Fibroblast of mammary gland (primary cell): ENCODE measurements at regions not wholly inside any gene's neighbourhood (a gene's known extent, or its start where the extent isn't known, plus 50 kb on each side); places are given as distances from the start of the nearest gene placed in this dataset.
"Not testable (repeated sequence)": the region's sequence is repeated elsewhere in the genome, so short reads cannot be mapped to it uniquely, and the experiment has no call there.

Experiments used
- DNase-seq: peaks from one replicate; pipeline ENCODE4 v3.0.0-alpha.2; 2010; ENCODE audit warnings: low read depth
- H3K4me3 ChIP-seq: 2 replicates; pipeline ENCODE4 v1.5.1; 2011; ENCODE audit warnings: low read depth, mild to moderate bottlenecking, low read length, moderate library complexity; ENCODE audit not compliant: control insufficient read depth
- TF ChIP-seq, protein P1 (sequence below): conservative IDR thresholded peaks from 2 replicates; pipeline ENCODE4 v1.5.1; 2011; ENCODE audit warnings: low read depth, low read length, inconsistent platforms; ENCODE audit not compliant: control insufficient read depth, insufficient read depth

DNA sequence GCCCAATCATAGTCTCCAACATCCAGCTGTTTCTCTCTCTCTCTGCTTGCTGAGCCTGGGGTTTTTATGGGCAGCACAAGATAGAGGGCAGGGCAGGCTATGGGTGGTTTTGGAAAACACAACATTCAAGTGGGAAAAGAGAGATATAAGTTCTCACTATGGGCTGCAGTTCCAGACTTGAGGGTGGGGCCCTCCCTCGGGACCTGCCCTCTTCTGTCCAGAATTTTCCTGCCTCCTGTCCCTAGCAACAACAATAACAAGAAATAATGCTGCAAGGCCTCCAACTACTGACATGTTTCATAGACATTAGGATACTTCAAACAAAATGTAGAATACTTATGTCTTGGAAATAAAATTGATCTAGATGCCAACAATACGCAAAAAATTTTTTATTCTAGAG is 107.8 kb downstream of the C18orf54 start:
- TF ChIP-seq, protein P1, sequence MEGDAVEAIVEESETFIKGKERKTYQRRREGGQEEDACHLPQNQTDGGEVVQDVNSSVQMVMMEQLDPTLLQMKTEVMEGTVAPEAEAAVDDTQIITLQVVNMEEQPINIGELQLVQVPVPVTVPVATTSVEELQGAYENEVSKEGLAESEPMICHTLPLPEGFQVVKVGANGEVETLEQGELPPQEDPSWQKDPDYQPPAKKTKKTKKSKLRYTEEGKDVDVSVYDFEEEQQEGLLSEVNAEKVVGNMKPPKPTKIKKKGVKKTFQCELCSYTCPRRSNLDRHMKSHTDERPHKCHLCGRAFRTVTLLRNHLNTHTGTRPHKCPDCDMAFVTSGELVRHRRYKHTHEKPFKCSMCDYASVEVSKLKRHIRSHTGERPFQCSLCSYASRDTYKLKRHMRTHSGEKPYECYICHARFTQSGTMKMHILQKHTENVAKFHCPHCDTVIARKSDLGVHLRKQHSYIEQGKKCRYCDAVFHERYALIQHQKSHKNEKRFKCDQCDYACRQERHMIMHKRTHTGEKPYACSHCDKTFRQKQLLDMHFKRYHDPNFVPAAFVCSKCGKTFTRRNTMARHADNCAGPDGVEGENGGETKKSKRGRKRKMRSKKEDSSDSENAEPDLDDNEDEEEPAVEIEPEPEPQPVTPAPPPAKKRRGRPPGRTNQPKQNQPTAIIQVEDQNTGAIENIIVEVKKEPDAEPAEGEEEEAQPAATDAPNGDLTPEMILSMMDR = no peak
- no peak overlapping the region for H3K4me3 ChIP-seq

DNA sequence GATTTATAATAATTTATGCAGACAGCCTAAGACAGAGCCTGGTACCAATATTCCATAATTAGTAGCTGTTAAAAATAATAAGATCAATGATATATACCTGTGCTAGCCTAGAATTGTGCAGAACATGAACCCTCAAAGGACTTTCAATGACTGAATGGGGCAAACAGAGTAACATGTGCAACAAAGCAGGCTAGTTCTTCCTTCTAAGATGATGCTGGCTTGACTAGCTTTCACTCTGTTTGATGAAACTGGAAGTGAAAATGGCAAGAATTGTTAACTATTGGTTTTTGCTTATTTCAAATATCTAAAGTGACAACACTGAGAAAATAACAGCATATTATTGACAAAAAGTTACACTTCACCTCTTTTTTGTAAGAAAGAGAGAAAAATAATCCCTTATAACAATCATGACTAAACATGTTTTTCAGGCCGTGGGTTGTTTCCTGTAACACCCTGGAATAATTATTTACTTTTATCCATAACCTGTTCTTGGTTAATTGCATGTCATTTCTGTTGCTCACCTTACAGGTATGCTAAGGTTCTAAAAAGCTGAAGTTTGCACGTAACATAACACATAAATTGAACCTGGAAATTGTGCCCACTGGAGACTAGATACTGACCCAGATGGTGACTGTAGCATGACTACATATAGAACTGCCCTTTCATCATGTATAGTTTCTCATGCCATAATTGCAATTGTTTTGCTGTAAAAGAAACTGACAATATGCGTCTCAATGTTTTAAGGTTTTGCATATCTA is 108.7 kb downstream of the C18orf54 start:
- TF ChIP-seq, protein P1 = no peak
- H3K4me3 ChIP-seq = no peak overlapping the region
- DNase-seq = no peak

More for the DNA sequence above, 107.8 kb downstream of the C18orf54 start:
- no peak for DNase-seq

DNA sequence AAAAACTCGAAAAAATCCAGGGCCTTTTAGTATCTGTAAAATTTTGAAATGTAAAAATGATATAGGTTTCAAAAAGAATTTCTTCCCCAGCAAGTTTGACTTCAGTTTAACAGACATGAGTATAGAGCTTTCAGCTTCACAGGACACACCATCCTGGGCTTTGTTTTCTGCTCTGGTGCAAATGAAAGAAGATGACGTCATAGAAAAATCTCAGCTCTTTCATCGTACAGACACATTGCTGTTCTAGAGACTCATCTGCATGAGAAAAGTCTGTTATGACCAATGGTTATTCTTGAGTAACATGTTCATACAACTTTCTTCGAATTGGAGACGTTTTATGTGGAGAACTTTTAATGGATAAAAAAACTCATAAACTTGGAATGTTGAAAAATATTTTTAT is 111.7 kb upstream of the DYNAP start:
- DNase-seq = peak; percentile 13
- no peak overlapping the region for H3K4me3 ChIP-seq
- TF ChIP-seq, protein P1 = no peak

DNA sequence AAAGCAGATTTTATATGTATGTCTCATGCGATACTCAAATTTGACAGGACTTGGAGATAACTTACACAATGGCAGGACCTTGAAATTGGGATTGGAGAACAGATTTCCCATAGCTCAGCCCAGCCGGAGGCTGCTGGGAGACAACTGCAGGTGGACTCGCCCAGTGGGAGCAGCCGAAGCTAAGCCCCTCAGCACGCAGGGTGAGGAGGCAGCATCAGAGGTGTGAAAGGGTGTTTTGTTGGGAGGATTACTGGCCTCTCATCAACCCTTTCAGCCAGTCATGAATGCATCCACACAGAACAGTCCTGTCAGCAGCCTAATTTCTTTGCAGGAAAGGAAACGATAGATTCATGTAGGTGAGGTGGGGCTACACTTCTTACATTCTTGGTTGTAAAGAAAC is 110.4 kb upstream of the DYNAP start:
- no peak overlapping the region for H3K4me3 ChIP-seq
- TF ChIP-seq, protein P1 = no peak
- no peak for DNase-seq

DNA sequence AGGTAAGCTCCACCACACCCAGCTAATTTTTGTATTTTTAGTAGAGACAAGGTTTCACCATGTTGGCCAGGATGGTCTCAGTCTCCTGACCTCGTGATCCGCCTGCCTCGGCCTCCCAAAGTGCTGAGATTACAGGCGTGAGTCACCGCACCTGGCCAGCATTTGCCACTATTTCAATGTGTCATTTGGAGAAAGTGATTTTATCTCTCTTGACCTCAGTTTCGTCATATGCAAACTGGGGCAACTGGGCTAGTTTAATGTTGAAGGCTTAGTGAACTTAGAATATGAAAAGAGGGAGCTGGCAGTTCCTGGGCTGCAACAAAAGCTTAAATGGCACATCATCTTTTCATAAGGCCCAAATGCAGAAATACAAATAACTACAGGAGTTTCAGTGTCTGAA is 88.6 kb upstream of the DYNAP start:
- DNase-seq, H3K4me3 ChIP-seq: not testable (repeated sequence)

DNA sequence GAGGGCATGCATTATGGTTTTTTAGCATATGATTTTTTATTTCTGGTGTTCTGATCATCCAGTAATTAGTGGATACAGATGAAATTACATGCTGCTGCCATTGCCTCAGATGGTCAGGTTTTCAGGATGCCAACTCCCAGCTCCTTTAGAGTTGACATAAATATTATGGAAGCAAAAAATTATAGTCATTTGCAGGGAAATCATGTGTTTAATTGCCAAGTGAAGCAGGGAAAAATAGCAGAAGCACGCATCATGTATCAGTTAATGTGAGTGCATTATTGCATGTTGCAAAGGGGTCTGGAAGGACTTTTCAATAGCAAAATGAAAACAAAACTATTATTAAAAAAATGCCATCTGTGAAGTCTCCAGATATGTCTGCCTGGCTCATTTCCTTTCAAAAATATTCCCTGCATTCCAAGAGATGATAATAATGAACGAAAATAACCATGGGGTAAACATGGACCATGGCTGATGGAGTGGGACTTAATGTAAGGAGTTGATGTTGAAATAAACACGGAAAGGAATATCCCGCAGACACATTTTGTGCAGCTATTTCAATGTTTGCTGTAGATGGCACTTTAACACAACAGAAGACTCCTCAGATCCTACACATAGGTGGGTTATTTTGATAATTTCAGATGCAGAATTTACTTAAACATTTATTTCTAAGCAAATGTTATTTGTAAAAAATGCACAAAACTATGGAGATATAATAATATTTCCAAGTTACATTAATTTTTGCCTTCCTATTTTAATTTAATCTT is 87.7 kb upstream of the DYNAP start:
- DNase-seq = no peak
- TF ChIP-seq, protein P1 = no peak
- H3K4me3 ChIP-seq = no peak overlapping the region

DNA sequence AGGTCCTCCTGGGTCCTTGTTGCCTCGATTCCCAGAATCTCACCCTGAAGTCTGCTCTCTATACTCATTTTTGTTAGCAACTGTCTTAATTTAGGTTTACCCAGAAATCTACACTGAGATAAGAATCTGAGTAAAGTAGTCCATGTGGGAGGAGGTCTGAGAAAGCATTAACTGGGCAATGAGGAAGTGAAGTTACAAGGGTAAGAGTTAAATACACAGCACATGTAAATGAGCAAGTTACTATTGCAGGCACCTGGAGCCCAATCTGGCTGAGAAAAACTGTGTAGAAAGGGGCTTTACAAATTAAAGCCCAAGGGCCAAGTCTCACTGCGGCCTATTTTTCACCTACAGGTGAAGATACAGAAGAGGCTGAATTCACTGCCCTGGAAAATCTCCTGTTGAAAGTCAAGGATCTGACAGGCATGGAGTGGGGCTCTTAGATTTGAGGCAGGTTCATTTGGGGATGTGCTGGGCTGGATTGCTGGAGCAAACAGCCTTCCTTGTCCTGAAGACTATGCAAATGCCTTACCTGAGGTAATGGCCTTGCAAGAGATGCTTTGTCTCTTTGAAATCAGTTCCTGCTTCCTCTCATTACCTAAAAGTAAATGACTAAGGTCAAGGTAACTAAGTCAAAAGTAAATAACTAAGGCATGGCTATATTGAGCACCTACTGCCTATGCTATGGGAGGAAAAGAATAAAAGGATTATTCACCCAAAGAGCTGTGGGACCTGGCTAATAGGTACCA is 84.4 kb upstream of the DYNAP start:
- TF ChIP-seq, protein P1 = no peak
- no peak for DNase-seq

More for the DNA sequence above, 84.4 kb upstream of the DYNAP start:
- H3K4me3 ChIP-seq = no peak overlapping the region
